Kidney epithelial cell (primary cell): ENCODE measurements at regions not wholly inside any gene's neighbourhood (a gene's known extent, or its start where the extent isn't known, plus 50 kb on each side); places are given as distances from the start of the nearest gene placed in this dataset.

Experiments used
- DNase-seq: peaks from one replicate; pipeline ENCODE4 v3.0.0-alpha.2; 2010; ENCODE audit warnings: low read depth
- H3K27me3 ChIP-seq: 2 replicates; pipeline ENCODE4 v1.6.0; 2011; ENCODE audit warnings: low read length; ENCODE audit not compliant: control insufficient read depth, insufficient read depth
- H3K36me3 ChIP-seq: 2 replicates; pipeline ENCODE4 v1.5.1; 2011; ENCODE audit warnings: low read length; ENCODE audit not compliant: control insufficient read depth, insufficient read depth
- H3K4me3 ChIP-seq: 2 replicates; pipeline ENCODE4 v1.5.1; 2011; ENCODE audit warnings: low read depth, mild to moderate bottlenecking, control low read depth, low read length
- TF ChIP-seq, protein P1 (sequence below): IDR thresholded peaks from 2 replicates; pipeline ENCODE4 v1.5.1; 2011; ENCODE audit warnings: mild to moderate bottlenecking, moderate library complexity, low read length, control low read depth, inconsistent platforms; ENCODE audit not compliant: insufficient read depth, poor library complexity, severe bottlenecking

DNA sequence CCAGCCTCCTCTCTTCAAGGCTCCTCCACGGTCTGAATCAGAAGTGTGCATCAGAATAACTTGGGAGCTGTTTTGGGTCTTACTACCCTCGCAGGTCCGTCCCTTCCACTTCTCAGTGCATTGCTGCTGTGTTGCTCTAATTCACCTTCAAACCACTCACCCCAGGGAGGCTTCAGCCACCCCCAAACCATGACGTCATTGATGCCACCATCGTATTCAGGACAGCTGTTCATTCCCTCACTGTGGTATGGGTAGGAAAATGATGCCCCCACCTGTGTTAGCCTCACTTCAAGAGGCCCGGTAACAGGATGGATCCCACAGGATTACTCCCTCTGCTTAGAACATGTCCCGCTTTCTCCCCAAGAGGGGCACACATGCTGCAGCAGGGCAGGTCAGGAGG is 1005.7 kb downstream of the UQCRFS1 start:
- DNase-seq = no peak
- H3K27me3 ChIP-seq = no peaks in the 10 kb centered on the region
- no peaks in the 10 kb centered on the region for H3K36me3 ChIP-seq
- H3K4me3 ChIP-seq = no peak overlapping the region
- TF ChIP-seq, protein P1, sequence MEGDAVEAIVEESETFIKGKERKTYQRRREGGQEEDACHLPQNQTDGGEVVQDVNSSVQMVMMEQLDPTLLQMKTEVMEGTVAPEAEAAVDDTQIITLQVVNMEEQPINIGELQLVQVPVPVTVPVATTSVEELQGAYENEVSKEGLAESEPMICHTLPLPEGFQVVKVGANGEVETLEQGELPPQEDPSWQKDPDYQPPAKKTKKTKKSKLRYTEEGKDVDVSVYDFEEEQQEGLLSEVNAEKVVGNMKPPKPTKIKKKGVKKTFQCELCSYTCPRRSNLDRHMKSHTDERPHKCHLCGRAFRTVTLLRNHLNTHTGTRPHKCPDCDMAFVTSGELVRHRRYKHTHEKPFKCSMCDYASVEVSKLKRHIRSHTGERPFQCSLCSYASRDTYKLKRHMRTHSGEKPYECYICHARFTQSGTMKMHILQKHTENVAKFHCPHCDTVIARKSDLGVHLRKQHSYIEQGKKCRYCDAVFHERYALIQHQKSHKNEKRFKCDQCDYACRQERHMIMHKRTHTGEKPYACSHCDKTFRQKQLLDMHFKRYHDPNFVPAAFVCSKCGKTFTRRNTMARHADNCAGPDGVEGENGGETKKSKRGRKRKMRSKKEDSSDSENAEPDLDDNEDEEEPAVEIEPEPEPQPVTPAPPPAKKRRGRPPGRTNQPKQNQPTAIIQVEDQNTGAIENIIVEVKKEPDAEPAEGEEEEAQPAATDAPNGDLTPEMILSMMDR = no peak

DNA sequence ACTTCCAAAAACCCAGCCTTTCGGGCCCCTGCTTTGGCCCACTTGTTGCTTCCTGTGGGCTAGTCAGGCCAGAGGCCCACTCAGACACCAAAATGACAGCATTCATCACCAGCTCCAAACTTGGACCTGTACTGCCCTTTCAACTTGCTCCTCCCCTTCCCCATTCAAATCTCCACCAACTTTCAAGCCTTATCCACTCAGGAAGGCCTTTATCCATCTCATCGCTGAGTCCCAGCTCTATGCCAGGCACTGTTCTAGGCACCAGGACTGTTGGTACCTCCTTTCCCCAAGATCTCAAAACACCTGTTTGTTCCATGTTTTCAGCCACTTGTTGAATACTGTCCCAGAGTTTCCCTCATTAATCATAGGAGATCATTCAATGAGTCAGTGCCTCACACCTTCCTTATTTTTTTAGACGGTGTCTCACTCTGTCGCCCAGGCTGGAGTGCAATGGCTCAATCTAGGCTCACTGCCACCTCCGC is 1011.4 kb downstream of the UQCRFS1 start:
- DNase-seq = no peak
- H3K27me3 ChIP-seq = no peaks in the 10 kb centered on the region
- no peak overlapping the region for H3K4me3 ChIP-seq
- no peaks in the 10 kb centered on the region for H3K36me3 ChIP-seq
- TF ChIP-seq, protein P1 = no peak

DNA sequence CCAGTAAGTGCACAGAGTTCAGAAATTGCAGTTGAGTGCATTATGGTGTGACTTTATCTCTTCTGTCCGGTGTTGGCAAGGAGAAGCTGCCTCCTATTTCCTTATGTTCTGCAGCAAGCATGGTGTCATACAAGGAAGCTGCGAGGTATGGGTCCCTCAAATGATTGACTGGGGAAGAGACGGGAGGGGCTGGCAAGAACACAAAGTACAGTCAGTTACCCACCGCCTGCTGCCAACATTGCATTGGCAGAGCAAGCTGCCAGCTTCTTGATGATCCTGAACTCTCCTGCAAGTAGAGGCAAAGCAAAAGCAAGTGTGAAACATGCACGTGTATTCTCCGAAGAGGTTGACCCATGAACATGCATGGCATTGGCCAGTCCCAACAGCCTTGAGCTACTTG is 1013.6 kb downstream of the UQCRFS1 start:
- no peak for DNase-seq
- H3K27me3 ChIP-seq = no peaks in the 10 kb centered on the region
- no peaks in the 10 kb centered on the region for H3K36me3 ChIP-seq
- TF ChIP-seq, protein P1 = no peak
- no peak overlapping the region for H3K4me3 ChIP-seq

DNA sequence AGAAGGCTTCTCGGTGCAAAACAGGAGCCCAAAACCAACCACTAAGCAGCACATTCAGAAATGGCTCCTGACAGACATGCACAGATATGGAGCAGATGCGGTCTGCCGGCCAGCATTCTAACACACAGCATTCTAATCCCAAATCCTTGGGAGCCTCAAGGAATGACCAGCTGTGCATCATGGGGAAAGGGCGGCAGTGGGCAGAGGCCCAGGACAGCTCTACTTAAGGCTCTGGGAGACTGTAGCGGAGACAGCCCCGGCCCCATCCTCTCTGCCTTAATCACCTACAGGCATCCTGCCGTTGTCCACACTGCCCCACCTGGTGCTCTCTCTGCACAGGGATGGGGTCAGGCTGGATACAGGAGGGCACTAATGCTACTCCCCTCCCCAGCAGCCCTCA is 1016.0 kb downstream of the UQCRFS1 start:
- Histone ChIP-seq H3K36me3 (no peaks in the 10 kb centered on the region), H3K27me3 (no peaks in the 10 kb centered on the region), H3K4me3 (no peak overlapping the region)
- DNase-seq = no peak
- TF ChIP-seq, protein P1 = no peak

DNA sequence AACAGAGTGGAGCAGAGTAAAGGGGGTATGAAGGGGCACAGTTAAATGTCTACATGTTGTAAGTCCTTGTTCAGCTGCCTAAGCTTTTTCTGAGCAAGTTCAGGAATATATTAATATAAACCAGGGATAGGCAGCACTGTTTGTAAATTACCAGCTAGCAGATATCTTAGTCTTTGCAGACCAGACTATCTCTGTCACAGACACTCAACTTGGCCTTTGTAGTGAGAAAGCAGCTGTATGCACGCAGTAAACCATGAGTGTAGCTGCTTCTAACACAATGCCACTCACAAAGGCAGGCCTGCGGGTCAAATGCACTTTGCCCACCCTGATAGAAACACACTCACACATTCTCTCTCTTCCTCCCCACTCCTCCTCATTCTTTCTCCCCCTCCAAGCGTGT is 1016.9 kb downstream of the UQCRFS1 start:
- Histone ChIP-seq H3K36me3 (no peaks in the 10 kb centered on the region), H3K4me3 (no peak overlapping the region)

DNA sequence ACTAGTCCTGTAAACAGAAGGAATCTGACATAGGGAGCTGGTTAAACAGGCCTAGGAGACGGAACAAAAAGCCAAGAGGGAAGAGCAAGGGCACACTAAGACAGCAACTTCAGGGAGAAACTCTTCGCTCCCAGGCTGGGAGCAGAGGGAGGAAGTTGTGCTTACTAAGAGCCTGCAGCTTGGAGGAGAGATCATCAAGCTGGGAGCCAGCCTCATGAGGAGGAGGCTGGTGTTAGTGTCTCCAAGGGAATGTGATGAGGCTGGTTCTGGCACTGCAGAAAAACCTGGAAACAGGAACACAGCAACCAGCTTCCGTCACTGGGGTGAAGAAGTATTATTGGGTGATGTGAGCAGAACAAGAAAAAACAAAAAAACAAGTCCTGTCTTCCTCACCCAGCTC is 1027.3 kb downstream of the UQCRFS1 start:
- TF ChIP-seq, protein P1 = no peak
- DNase-seq = no peak
- Histone ChIP-seq H3K36me3 (no peaks in the 10 kb centered on the region), H3K27me3 (no peaks in the 10 kb centered on the region), H3K4me3 (no peak overlapping the region)

More for the DNA sequence above, 1016.9 kb downstream of the UQCRFS1 start:
- TF ChIP-seq, protein P1 = no peak
- no peak for DNase-seq
- H3K27me3 ChIP-seq = no peaks in the 10 kb centered on the region
